SW480 (cell line): ENCODE measurements at regions not wholly inside any gene's neighbourhood (a gene's known extent, or its start where the extent isn't known, plus 50 kb on each side); places are given as distances from the start of the nearest gene placed in this dataset.

Experiments
- DNase-seq: peaks from one replicate; pipeline ENCODE4 v3.0.0-alpha.2; 2016; ENCODE audit warnings: low spot score

GRCh38 chr11:110785398-110785797 is 73.2 kb upstream of the ARHGAP20 start:
- no peak for DNase-seq

DNA sequence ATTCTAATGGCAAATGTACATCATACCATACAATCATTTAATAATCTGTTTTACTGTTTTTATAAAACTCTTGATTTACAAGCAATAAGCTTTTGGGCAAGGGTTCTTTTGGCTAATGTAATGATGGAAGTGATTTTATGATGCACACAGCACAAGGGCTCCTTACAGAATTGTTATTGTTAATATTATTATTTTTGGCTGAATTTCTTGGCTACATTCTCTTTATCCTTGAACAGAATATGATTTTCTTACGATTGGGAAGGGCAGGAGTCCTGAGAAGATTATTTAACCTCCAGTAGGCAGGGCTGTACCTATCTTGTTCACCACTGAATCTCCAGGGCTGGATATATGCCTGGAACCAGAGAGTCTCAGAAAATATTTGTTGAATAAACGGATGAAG is 70.4 kb upstream of the ARHGAP20 start:
- DNase-seq, result no peak

GRCh38 chr11:110779108-110779507 is 66.9 kb upstream of the ARHGAP20 start:
- no peak for DNase-seq

DNA sequence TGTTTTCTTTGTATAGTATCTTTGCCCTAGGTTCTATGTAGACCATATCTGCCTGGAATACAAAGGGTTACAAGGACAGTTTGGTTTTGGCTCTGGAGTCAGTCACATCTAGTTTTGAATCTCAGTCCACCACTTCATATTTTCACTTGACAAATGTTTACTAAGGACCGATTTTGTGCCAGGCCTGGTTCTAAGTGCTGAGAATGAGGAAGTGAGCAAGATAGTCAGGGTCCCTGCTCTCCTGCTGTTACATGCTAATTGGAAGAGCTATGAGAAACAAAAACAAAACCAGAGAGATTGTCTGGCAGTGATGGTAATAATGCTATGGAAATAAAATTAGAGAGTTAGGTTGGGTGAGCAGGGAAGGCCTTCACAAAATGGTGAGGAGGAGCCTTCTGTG is 66.1 kb upstream of the ARHGAP20 start:
- DNase-seq, result no peak

GRCh38 chr11:110777775-110778174 is 65.5 kb upstream of the ARHGAP20 start:
- no peak for DNase-seq

DNA sequence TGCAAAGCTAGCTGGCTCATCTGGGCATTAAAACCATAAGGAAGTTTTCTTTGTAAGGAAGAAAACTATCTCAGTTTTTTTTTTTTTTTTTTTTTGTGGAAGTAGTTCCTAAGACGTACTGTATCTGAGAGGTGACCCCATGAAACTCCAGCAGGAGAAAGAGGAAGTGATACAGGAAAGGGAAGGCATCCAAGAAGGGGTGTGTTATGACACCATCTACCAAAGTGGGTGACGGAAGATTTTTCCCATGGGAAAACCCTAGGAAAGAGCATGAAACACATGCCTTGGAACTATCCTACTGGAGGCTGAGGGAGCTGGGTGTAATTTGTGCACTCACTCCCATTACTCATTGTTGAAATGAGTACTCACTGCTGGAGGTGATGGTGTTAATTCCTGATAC is 63.8 kb upstream of the ARHGAP20 start:
- DNase-seq, result no peak

DNA sequence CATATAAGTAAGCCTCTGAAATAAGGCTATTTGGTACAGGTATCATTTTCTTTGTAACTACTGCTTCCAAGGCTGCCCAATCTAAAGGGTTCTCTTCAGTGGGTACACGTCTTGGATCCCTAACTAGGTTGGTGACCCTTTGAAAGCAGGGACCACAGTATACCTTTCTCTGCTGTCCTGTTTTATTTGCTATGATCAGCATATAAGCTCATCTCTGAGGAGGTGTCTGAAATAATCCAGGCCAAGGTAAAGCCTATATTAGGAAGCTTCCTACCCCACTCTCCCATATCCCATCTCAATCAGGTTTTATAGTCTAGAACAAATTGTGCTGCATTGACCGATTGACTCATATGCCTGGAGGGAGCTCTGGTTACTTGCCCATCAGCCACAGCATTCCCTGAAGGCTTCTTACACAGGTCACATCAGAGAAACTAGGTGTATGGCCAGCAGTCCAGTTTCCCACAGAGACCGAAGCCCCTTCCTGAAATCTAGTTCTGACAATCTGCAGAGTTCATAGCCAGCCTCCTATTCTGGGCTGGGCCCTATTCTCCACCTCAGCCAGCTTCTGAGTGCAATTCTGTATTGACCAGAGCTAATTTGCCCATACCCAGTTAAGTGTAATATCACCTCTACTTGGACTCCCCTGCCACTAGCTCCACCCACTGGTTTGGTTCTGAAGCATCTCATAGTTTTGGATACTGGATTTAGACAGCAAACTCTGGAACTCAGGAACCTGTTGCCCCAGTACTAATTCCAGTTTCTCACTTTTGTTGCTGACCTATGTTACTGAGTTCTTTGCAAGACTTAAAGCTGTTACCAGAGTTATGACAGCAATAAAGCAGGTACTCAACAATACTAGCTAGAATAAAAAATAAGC is 62.1 kb upstream of the ARHGAP20 start:
- no peak for DNase-seq

GRCh38 chr11:110773442-110773841 is 61.2 kb upstream of the ARHGAP20 start:
- no peak for DNase-seq

- DNase-seq, result peak; percentile 22
Observed at GRCh38 chr11:110772863-110773262, 60.6 kb upstream of the ARHGAP20 start.

DNA sequence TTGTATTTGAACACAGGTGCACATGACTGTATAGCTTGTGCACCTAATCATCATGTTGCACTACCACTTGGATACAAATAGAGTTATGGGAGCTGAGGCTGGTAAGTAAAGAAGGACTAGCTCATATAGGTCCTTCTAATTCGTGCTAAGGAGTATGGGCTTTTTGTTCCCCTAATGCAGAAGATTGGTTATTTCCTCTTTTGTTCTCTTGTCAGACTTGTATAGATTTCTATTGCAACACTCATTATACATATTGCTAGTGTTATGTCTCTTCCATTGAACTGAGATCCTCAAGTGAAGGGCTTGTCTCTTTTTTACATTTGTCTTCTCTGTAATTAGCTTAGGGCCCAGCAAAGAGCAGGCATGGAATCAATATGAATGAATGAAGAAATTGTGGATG is 54.1 kb upstream of the ARHGAP20 start:
- DNase-seq, result no peak

DNA sequence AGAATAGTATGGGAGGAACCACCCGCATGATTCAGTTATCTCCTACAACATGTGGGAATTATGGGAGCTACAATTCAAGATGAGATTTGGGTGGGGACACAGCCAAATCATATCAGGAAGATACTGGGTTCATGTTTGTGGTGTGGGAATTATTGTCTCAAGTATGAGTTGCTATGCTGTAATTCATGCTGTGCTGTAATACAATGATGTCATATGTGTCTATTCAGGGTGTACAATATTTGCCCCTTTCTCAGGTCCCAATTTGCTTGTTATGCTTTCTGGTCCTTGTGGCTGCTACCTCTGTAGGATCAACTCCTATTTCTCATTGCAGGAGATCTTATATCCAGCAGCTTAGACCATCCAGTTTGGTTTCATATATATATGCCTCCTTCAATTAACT is 52.2 kb upstream of the ARHGAP20 start:
- no peak for DNase-seq

- DNase-seq, result no peak
Observed at GRCh38 chr11:110763249-110764011, 51.2 kb upstream of the ARHGAP20 start.

- DNase-seq, result no peak
Observed at GRCh38 chr11:110762590-110762989, 50.4 kb upstream of the ARHGAP20 start.
